ENCODE measurements at regions not wholly inside any gene's neighbourhood (a gene's known extent, or its start where the extent isn't known, plus 50 kb on each side); places are given as distances from the start of the nearest gene placed in this dataset.
"Not testable (repeated sequence)": the region's sequence is repeated elsewhere in the genome, so short reads cannot be mapped to it uniquely, and the experiment has no call there.

DNA sequence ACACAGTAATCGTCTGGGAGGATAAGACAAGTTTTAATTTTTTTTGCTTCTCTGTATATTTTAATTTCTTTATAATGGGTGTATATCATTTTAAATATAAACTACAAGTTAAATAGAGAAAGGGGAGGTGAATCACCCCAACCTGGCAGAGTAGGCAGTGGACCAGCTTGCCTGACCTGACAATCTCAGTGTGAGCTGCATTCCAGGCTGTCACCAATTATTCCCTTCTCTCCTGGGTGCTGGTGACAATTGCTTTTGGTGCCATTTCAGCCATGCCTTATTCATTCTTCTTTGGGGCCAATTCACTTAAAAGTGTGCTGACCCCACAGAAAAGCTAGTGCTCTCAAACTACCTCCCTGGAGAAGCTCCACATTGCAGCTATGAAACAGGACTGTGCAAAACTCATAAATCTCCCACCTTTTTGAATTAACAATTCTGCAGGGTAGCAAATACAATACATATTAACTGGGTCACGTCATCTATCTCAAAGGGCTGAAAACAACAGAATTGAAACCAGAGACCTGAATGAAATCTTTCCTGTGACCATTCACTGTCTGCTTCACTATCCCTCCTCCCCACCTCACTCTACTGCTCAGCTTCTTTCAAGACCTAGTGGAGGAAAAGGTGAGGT lies 359.0 kb downstream of the HS3ST1 start:
- no peak overlapping the region for H3K27ac ChIP-seq (ENCODE audit: low read depth)
- no peak for DNase-seq (ENCODE audit: extremely low spot score)
- 50% methylated on average over 2 of the region's 2 CpGs for WGBS
- no peaks in the 10 kb centered on the region for H3K36me3 ChIP-seq (ENCODE audit: insufficient read depth)
- no peaks in the 10 kb centered on the region for H3K4me1 ChIP-seq (ENCODE audit: insufficient read depth)
- H3K4me3 ChIP-seq (ENCODE audit: low read depth, low read length), result no peak overlapping the region

DNA sequence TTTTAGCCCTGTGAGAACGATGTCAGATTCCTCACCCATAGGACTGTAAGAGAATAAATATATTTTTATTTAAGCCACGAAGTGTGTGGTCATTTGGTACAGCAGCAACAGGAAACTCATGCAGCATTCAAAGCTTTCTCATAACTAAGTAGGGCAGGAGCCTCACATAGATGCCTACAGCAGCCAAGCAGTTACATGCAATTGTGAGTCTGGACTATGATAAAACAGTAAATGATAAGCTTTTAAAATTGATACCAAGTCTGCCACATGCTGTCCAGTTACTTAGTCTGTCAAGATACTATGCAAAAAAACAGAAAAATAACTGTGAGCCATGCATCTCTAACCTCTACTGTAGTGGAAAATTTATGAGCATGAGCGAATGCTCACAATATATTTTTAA lies 359.6 kb downstream of the HS3ST1 start:
- peak; percentile 3 for DNase-seq (ENCODE audit: extremely low spot score)
- Histone ChIP-seq H3K36me3 (ENCODE audit: insufficient read depth) (no peaks in the 10 kb centered on the region), H3K4me3 (ENCODE audit: low read depth, low read length) (no peak overlapping the region), H3K4me1 (ENCODE audit: insufficient read depth) (no peaks in the 10 kb centered on the region), H3K27ac (ENCODE audit: low read depth) (no peak overlapping the region)
- 30% methylated on average over 3 of the region's 3 CpGs for WGBS

DNA sequence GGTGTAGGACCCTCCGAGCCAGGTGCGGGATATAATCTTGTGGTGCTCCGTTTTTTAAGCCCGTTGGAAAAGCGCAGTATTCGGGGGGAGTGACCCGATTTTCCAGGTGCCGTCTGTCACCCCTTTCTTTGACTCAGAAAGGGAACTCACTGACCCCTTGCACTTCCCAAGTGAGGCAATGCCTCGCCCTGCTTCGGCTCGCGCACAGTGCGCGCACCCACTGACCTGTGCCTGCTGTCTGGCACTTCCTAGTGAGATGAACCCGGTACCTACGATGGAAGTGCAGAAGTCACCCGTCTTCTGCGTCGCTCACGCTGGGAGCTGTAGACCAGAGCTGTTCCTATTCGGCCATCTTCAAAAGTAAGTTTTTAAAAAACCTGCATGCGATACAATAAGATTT lies 362.1 kb downstream of the HS3ST1 start:
- H3K27ac ChIP-seq (ENCODE audit: low read depth); H3K4me3 ChIP-seq (ENCODE audit: low read depth, low read length); H3K36me3 ChIP-seq (ENCODE audit: insufficient read depth); H3K4me1 ChIP-seq (ENCODE audit: insufficient read depth); DNase-seq (ENCODE audit: extremely low spot score): not testable (repeated sequence)
- 94% methylated on average over 22 of the region's 22 CpGs for WGBS

DNA sequence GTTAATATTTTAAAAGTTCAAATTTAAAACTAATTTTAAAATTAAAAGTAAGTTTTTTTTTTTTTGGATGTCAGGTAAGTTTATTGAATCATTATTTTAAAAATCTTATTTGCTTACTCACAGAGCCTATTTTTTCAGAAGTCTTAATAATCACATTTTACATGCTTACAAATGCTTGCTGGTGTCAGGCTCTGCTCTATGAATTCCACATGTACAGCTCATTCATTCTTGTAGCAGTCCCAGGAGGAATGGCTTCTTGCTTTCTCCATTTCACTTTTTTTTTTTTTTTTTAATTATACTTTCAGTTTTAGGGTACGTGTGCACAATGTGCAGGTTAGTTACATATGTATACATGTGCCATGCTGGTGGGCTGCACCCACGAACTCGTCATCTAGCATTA lies 368.1 kb downstream of the HS3ST1 start:
- not testable (repeated sequence) for H3K36me3 ChIP-seq (ENCODE audit: insufficient read depth)

DNA sequence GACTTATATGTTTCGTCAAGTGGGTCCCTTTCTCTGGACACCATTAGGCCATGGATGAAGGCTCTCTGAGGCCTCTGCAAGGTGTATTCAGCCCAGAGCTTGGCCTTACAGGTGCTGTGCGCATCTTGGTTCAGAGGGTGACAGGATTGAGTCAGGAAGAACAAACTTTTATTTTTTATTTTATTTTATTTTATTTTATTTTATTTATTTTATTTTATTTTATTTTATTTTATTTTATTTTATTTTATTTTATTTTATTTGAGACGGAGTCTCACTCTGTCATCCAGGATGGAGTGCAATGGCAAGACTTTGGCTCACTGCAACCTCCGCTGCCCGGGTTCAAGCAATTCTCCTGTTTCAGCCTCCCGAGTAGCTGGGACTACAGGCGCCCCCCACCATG lies 370.4 kb upstream of the CLNK start:
- 96% methylated on average over 7 of the region's 7 CpGs for WGBS
- DNase-seq (ENCODE audit: extremely low spot score); H3K36me3 ChIP-seq (ENCODE audit: insufficient read depth); H3K4me1 ChIP-seq (ENCODE audit: insufficient read depth); H3K27ac ChIP-seq (ENCODE audit: low read depth); H3K4me3 ChIP-seq (ENCODE audit: low read depth, low read length): not testable (repeated sequence)

More for the DNA sequence above, 368.1 kb downstream of the HS3ST1 start:
- WGBS, result 95% methylated on average over 3 of the region's 3 CpGs
- H3K4me1 ChIP-seq (ENCODE audit: insufficient read depth); DNase-seq (ENCODE audit: extremely low spot score); H3K4me3 ChIP-seq (ENCODE audit: low read depth, low read length); H3K27ac ChIP-seq (ENCODE audit: low read depth): not testable (repeated sequence)

DNA sequence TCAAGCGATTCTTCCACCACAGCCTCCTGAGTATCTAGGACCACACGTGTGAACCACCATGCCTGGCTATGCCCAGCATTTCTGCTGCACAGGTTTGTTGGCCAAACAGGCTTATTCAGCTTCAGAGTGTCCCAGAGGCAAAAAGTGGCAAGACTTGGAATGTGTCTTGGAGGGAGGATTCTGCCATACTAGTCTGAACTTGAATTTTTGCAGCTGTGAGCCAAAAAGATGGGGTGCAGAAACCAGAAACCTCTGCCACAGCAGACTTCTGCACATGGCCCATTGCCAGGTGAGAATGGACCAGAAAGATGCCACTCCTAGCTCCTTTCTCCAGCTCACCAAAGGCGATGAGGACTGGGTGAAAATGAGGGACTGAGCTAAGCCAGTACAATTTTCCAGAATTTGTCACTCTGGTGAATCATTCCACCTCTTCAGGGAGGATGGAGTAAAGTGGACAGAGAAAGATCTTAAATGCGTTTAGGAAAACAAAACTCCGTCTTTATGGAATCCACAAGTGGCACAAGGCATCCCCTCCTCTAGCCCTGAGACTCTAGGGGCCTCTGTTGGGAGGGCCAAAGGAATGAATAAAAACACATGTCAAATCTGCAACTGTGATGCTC lies 369.1 kb upstream of the CLNK start:
- no peak for DNase-seq (ENCODE audit: extremely low spot score)
- Histone ChIP-seq H3K4me1 (ENCODE audit: insufficient read depth) (no peaks in the 10 kb centered on the region), H3K4me3 (ENCODE audit: low read depth, low read length) (no peak overlapping the region), H3K36me3 (ENCODE audit: insufficient read depth) (no peaks in the 10 kb centered on the region), H3K27ac (ENCODE audit: low read depth) (no peak overlapping the region)
- 79% methylated on average over 5 of the region's 5 CpGs for WGBS

DNA sequence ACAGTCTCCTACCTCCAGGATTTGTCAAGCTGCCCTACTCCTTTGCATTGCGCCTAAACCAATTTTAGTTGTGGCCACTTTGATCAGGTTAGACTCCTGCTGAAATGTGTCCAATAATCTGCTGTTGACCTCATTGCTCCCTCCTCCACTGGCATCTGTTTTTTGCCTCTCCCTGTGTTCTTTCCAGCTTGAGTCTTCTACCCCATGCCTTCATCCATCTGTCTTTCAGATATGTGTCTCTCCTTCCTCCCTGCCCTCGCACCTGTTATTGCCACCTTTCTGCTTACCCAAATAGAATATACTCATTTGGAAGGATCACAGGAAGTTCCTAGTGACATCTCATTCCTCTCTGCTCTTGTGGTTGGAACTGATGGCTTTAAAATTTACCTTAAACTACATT lies 366.6 kb upstream of the CLNK start:
- H3K27ac ChIP-seq (ENCODE audit: low read depth), result no peak overlapping the region
- WGBS, result 97% methylated on average over 2 of the region's 2 CpGs
- DNase-seq (ENCODE audit: extremely low spot score), result no peak
- no peaks in the 10 kb centered on the region for H3K4me1 ChIP-seq (ENCODE audit: insufficient read depth)
- H3K36me3 ChIP-seq (ENCODE audit: insufficient read depth), result no peaks in the 10 kb centered on the region
- H3K4me3 ChIP-seq (ENCODE audit: low read depth, low read length), result no peak overlapping the region

DNA sequence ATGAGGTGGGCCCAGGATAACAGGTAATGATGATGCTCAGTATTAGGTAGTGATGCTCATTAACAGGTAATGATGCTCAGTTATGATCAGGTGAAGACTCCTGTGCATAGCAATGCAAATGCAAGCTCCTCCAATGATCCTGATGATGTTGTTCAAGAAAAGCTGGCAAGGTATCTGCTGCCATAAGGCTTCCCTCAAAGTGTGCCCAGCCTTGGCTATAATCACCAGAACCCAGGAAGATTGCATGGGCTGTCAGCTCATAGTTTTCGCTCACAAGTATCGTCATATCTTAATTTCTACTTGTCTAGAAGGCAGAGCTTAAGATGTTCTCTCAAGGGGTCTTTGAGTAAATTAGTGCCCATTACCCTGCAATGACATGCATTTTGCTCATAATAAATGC lies 366.2 kb upstream of the CLNK start:
- H3K4me1 ChIP-seq (ENCODE audit: insufficient read depth), result no peaks in the 10 kb centered on the region
- H3K4me3 ChIP-seq (ENCODE audit: low read depth, low read length), result no peak overlapping the region
- no peak overlapping the region for H3K27ac ChIP-seq (ENCODE audit: low read depth)
- H3K36me3 ChIP-seq (ENCODE audit: insufficient read depth), result no peaks in the 10 kb centered on the region
- no peak for DNase-seq (ENCODE audit: extremely low spot score)
- WGBS, result 95% methylated on average over 2 of the region's 2 CpGs

DNA sequence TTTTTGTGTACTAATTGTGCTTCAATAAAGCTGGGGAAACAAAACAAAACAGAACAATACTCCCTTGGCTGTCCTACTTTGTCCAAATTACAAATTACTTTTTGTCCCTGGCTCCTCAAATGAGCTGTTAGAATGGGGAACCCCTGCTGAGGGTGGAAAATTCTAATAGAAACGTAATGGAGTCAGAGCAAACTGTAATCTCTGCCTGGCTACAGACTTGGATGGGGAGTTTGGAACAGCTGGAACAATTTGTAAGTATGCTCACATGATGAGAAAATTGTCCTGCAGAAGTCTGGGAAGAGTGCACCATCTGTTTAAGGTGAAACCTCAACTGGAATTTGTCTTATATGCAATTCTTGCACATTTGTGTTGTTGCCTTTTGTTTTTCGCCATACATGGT lies 364.4 kb upstream of the CLNK start:
- H3K27ac ChIP-seq (ENCODE audit: low read depth), result no peak overlapping the region
- H3K4me1 ChIP-seq (ENCODE audit: insufficient read depth), result no peaks in the 10 kb centered on the region
- no peak overlapping the region for H3K4me3 ChIP-seq (ENCODE audit: low read depth, low read length)
- no peaks in the 10 kb centered on the region for H3K36me3 ChIP-seq (ENCODE audit: insufficient read depth)
- WGBS, result 66% methylated on average over 2 of the region's 2 CpGs
- no peak for DNase-seq (ENCODE audit: extremely low spot score)

DNA sequence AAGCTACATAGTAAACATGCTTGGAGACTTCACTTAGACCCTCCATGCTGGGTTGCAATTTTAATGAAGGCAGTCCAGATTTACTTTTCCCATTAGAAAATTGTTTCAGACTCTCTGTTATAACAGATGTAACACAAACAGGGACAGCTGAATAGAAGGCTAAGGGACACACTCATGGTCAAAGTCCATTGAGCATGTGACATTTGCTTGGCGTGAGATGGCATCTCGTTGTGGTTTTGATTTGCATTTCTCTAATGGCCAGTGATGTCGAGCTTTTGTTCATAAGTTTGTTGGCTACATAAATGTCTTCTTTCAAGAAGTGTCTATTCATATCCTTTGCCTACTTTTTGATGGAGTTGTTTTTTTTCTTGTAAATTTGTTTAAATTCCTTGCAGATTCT lies 358.2 kb upstream of the CLNK start:
- no peak overlapping the region for H3K27ac ChIP-seq (ENCODE audit: low read depth)
- DNase-seq (ENCODE audit: extremely low spot score), result no peak
- H3K36me3 ChIP-seq (ENCODE audit: insufficient read depth), result no peaks in the 10 kb centered on the region
- no peaks in the 10 kb centered on the region for H3K4me1 ChIP-seq (ENCODE audit: insufficient read depth)
- WGBS, result 94% methylated on average over 3 of the region's 3 CpGs
- H3K4me3 ChIP-seq (ENCODE audit: low read depth, low read length), result no peak overlapping the region

DNA sequence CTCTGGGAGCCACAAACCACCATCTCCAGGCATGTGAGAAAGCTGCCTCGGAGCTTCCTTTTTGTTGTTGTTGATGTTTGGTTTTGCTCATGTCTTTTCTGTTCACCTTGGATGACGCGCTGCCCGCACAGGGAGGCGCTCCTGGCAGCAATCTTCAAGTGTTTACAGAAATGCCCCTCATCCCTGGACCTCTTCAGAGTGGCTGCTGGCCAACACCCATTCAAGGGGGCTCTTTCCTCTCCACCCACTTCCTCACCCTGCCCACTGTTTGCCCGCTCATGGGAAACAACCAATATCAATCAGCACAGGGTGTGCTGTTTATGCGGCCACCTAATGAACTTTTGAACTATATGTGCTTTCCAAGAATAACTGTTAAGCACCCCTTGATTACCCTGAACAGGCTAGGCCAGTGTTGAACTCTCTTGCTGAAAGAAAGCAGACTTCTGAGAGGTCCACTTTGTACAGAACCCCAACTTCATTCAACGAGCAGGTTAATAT lies 355.1 kb upstream of the CLNK start:
- 74% methylated on average over 8 of the region's 8 CpGs for WGBS
- Histone ChIP-seq H3K4me1 (ENCODE audit: insufficient read depth) (no peaks in the 10 kb centered on the region), H3K4me3 (ENCODE audit: low read depth, low read length) (no peak overlapping the region), H3K36me3 (ENCODE audit: insufficient read depth) (no peaks in the 10 kb centered on the region), H3K27ac (ENCODE audit: low read depth) (no peak overlapping the region)
- DNase-seq (ENCODE audit: extremely low spot score), result no peak

DNA sequence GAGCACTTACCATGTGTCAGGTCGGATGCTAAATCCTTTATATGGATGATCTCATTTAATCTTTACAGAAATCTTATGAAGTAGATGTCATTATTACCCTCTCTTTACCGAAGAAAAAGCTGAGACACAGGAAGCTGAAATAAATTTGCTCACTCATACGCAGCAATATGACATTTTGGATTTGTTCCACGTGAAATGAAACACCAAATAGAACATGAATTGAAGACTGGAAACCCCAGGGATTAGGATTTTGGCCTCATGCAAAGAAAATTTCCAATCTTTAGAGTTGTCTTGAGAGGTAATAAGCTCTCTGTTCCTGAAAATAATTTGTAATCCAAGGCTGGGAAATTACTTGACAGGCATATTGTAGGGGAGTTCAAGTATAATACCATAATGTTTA lies 354.4 kb upstream of the CLNK start:
- H3K4me3 ChIP-seq (ENCODE audit: low read depth, low read length), result no peak overlapping the region
- 47% methylated on average over 4 of the region's 4 CpGs for WGBS
- no peaks in the 10 kb centered on the region for H3K36me3 ChIP-seq (ENCODE audit: insufficient read depth)
- no peak for DNase-seq (ENCODE audit: extremely low spot score)
- H3K27ac ChIP-seq (ENCODE audit: low read depth), result no peak overlapping the region
- no peaks in the 10 kb centered on the region for H3K4me1 ChIP-seq (ENCODE audit: insufficient read depth)

DNA sequence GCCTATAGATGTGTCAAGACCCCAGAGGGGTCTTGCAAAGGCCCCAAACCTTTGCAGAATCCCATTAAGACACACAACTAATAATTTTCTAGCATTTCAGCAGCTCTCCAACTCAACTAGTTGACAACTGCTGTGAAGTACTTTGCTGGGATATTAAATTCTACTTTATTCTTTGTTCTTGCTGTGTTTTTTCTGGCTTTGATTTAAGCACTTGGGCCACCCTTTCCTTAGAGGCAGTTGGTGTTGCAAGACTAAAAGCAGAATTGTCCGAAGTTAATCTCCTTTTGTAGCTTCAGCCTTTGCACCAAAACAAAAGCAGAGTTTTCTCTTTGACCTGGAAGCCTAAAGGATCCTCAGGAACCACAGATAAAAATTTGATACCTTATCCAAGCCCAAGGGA lies 353.1 kb upstream of the CLNK start:
- Histone ChIP-seq H3K36me3 (ENCODE audit: insufficient read depth) (no peaks in the 10 kb centered on the region), H3K4me3 (ENCODE audit: low read depth, low read length) (no peak overlapping the region), H3K27ac (ENCODE audit: low read depth) (no peak overlapping the region), H3K4me1 (ENCODE audit: insufficient read depth) (no peaks in the 10 kb centered on the region)
- 74% methylated on average over 1 of the region's 1 CpG for WGBS
- no peak for DNase-seq (ENCODE audit: extremely low spot score)

DNA sequence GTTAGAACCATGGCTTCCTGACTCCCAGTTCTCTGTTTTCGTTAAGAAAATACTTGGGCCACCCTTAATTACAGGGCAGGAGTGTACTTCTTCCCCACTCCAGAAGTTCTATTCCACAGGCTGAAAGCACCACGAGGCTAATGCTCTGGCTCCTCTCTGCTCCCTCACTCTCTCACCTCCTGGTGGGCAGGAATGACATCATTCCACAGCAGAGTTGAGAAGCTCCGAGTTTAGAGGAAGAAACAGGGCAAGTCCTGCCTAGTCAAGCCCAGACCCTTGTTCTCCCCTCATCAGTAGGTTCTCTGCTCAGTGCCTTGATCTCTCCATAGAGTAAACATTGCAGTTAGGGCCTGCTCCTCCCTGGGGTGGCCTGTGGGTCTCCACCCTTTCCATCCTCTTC lies 343.8 kb upstream of the CLNK start:
- Histone ChIP-seq H3K36me3 (ENCODE audit: insufficient read depth) (no peaks in the 10 kb centered on the region), H3K4me3 (ENCODE audit: low read depth, low read length) (no peak overlapping the region), H3K4me1 (ENCODE audit: insufficient read depth) (no peaks in the 10 kb centered on the region), H3K27ac (ENCODE audit: low read depth) (no peak overlapping the region)
- DNase-seq (ENCODE audit: extremely low spot score), result no peak
- WGBS, result 71% methylated on average over 3 of the region's 3 CpGs
